ENCODE measurements at regions not wholly inside any gene's neighbourhood (a gene's known extent, or its start where the extent isn't known, plus 50 kb on each side); places are given as distances from the start of the nearest gene placed in this dataset.
"Not testable (repeated sequence)": the region's sequence is repeated elsewhere in the genome, so short reads cannot be mapped to it uniquely, and the experiment has no call there.

GRCh38 chr4:125649452-125649851, 334.7 kb downstream of the FAT4 start:
- H3K79me2 ChIP-seq (ENCODE audit: control insufficient read depth, insufficient read depth, low read length) = no peaks in the 10 kb centered on the region
- no peak overlapping the region for H3K4me3 ChIP-seq (replicated peaks in 1 of 4; ENCODE audit: control extremely low read depth in 1 of 4, insufficient read depth in 1 of 4, low read depth in 3 of 4, low read length in 4 of 4)
- H2AFZ ChIP-seq (ENCODE audit: low read length) = no peak overlapping the region
- H3K27me3 ChIP-seq (ENCODE audit: control insufficient read depth, insufficient read depth, low read length) = no peaks in the 10 kb centered on the region
- no peaks in the 10 kb centered on the region for H3K4me1 ChIP-seq (ENCODE audit: control insufficient read depth, extremely low read depth, insufficient read depth, low read length)
- H3K9ac ChIP-seq (ENCODE audit: insufficient read depth, low read length) = no peak overlapping the region
- H3K9me3 ChIP-seq (ENCODE audit: control insufficient read depth, insufficient read depth, low read depth, low read length) = no peaks in the 10 kb centered on the region
- no peaks in the 10 kb centered on the region for H3K36me3 ChIP-seq (ENCODE audit: control insufficient read depth, insufficient read depth, low read length)
- no peak for TF ChIP-seq CTCF (conservative IDR thresholded peaks at IDR 0.05 in 1 of 2, IDR thresholded peaks at IDR 0.05 in 1 of 2; ENCODE audit: low read depth in 1 of 2, low read length in 2 of 2)
- TF ChIP-seq EZH2 (IDR thresholded peaks at IDR 0.05; ENCODE audit: low read length, missing control alignments) = no peak
- H3K4me2 ChIP-seq (ENCODE audit: extremely low read depth, insufficient read depth, low read length) = no peak overlapping the region
- no peak for DNase-seq (ENCODE audit: low read depth in 2 of 2)
- no peak overlapping the region for H3K27ac ChIP-seq (ENCODE audit: insufficient read depth, low read length)
- no peaks in the 10 kb centered on the region for H4K20me1 ChIP-seq (ENCODE audit: control insufficient read depth, extremely low read depth, insufficient read depth, low read length)

- no peaks in the 10 kb centered on the region for H3K4me1 ChIP-seq (ENCODE audit: control insufficient read depth, extremely low read depth, insufficient read depth, low read length)
- no peaks in the 10 kb centered on the region for H3K36me3 ChIP-seq (ENCODE audit: control insufficient read depth, insufficient read depth, low read length)
- H3K79me2 ChIP-seq (ENCODE audit: control insufficient read depth, insufficient read depth, low read length) = no peaks in the 10 kb centered on the region
- no peaks in the 10 kb centered on the region for H3K9me3 ChIP-seq (ENCODE audit: control insufficient read depth, insufficient read depth, low read depth, low read length)
- no peaks in the 10 kb centered on the region for H3K27me3 ChIP-seq (ENCODE audit: control insufficient read depth, insufficient read depth, low read length)
- H3K27ac ChIP-seq (ENCODE audit: insufficient read depth, low read length) = no peak overlapping the region
- no peak for DNase-seq (ENCODE audit: low read depth in 2 of 2)
- H3K4me2 ChIP-seq (ENCODE audit: extremely low read depth, insufficient read depth, low read length) = no peak overlapping the region
- no peak overlapping the region for H3K9ac ChIP-seq (ENCODE audit: insufficient read depth, low read length)
- no peak overlapping the region for H2AFZ ChIP-seq (ENCODE audit: low read length)
- H3K4me3 ChIP-seq (replicated peaks in 1 of 4; ENCODE audit: control extremely low read depth in 1 of 4, insufficient read depth in 1 of 4, low read depth in 3 of 4, low read length in 4 of 4) = no peak overlapping the region
- no peaks in the 10 kb centered on the region for H4K20me1 ChIP-seq (ENCODE audit: control insufficient read depth, extremely low read depth, insufficient read depth, low read length)
- TF ChIP-seq EZH2 (IDR thresholded peaks at IDR 0.05; ENCODE audit: low read length, missing control alignments) = no peak
- no peak for TF ChIP-seq CTCF (conservative IDR thresholded peaks at IDR 0.05 in 1 of 2, IDR thresholded peaks at IDR 0.05 in 1 of 2; ENCODE audit: low read depth in 1 of 2, low read length in 2 of 2)
These were observed 335.8 kb downstream of the FAT4 start for GRCh38 chr4:125650557-125650956.

GRCh38 chr4:125651707-125652357, 337.1 kb downstream of the FAT4 start:
- H4K20me1 ChIP-seq (ENCODE audit: control insufficient read depth, extremely low read depth, insufficient read depth, low read length); H3K4me1 ChIP-seq (ENCODE audit: control insufficient read depth, extremely low read depth, insufficient read depth, low read length); H3K9me3 ChIP-seq (ENCODE audit: control insufficient read depth, insufficient read depth, low read depth, low read length); H3K27me3 ChIP-seq (ENCODE audit: control insufficient read depth, insufficient read depth, low read length); H3K27ac ChIP-seq (ENCODE audit: insufficient read depth, low read length); H3K9ac ChIP-seq (ENCODE audit: insufficient read depth, low read length); H3K79me2 ChIP-seq (ENCODE audit: control insufficient read depth, insufficient read depth, low read length); DNase-seq (ENCODE audit: low read depth in 2 of 2); H3K36me3 ChIP-seq (ENCODE audit: control insufficient read depth, insufficient read depth, low read length); H3K4me3 ChIP-seq (replicated peaks in 1 of 4; ENCODE audit: control extremely low read depth in 1 of 4, insufficient read depth in 1 of 4, low read depth in 3 of 4, low read length in 4 of 4); H2AFZ ChIP-seq (ENCODE audit: low read length); H3K4me2 ChIP-seq (ENCODE audit: extremely low read depth, insufficient read depth, low read length): not testable (repeated sequence)

Data from fibroblast of lung (primary cell).